Right lobe of liver (tissue), 6 donors: ENCODE measurements at regions not wholly inside any gene's neighbourhood (a gene's known extent, or its start where the extent isn't known, plus 50 kb on each side); places are given as distances from the start of the nearest gene placed in this dataset.

Experiments used
- ATAC-seq, 4 donors: fragments of 200-7000 bp; cut with Tn5 transposase; one replicate each; pipeline ENCODE4 v1.9.1; 2020; ENCODE audit warnings: mild to moderate bottlenecking in 4 of 4, moderate library complexity in 4 of 4
- DNase-seq, 3 donors: peaks; one replicate each; pipeline ENCODE4 v3.0.0-alpha.2; 2020
- H3K27ac ChIP-seq, 3 donors: fragments of 200-600 bp; one replicate each; pipeline ENCODE4 v1.8.0; 2022
- H3K27me3 ChIP-seq, 2 donors: fragments of 200-600 bp; one replicate each; pipeline ENCODE4 v1.8.0; 2022
- H3K36me3 ChIP-seq, 4 donors: fragments of 200-600 bp; sonication (generic) in 1 of 4; one replicate each; pipeline versions ENCODE4 v1.5.1 to v1.8.0; 2017 to 2022; ENCODE audit warnings: control low read depth in 1 of 4
- H3K4me1 ChIP-seq, 4 donors: fragments of 200-600 bp; sonication (generic) in 1 of 4; one replicate each; pipeline versions ENCODE4 v1.5.1 to v1.8.0; 2017 to 2022; ENCODE audit warnings: control low read depth in 1 of 4
- H3K4me3 ChIP-seq, 3 donors: fragments of 200-600 bp; one replicate each; pipeline ENCODE4 v1.8.0; 2022
- H3K9me3 ChIP-seq, 4 donors: fragments of 200-600 bp; sonication (generic) in 1 of 4; one replicate each; pipeline versions ENCODE4 v1.5.1 to v1.8.0; 2017 to 2022; ENCODE audit warnings: control low read depth in 1 of 4
- CTCF ChIP-seq, 4 donors: fragments of 200-600 bp in 3 of 4; fragments of 450-650 bp in 1 of 4; IDR thresholded peaks; one replicate each; pipeline versions ENCODE4 v1.5.1 to v1.8.0; 2016 to 2022; ENCODE audit warnings: antibody characterized with exemption in 4 of 4, mild to moderate bottlenecking in 2 of 4
- POLR2A ChIP-seq: fragments of 450-650 bp; IDR thresholded peaks from one replicate; pipeline ENCODE4 v1.6.1; 2017; ENCODE audit warnings: antibody characterized with exemption, mild to moderate bottlenecking
- WGBS: methylation state at CpG from one replicate; pipeline ENCODE4 v1.1.6; 2018; ENCODE audit warnings: low coverage, low lambda C conversion rate; ENCODE audit not compliant: insufficient coverage; ENCODE audit errors: missing lambda C conversion rate; 5-methylcytosine and 5-hydroxymethylcytosine counted together
- intact Hi-C, 2 donors: fragments of 100-400 bp; cut with DNase I; formaldehyde crosslinking; loops; one replicate each; pipeline versions ENCODE4 v1.11.2 to v1.14.1; 2022
- donor health status: DM: no; HTN: yes; CAD: no.
- donor health status: DM: no; HTN: no; CAD: no.
- donor health status: DM: no; HTN: no; CAD: no.
- donor health status: DM: no; HTN: yes; CAD: no.
- donor health status: DM: no; HTN: yes; CAD: no.

- Histone ChIP-seq H3K36me3 (no peaks in the 10 kb centered on the region), H3K27ac (no peak overlapping the region), H3K4me1 (no peaks in the 10 kb centered on the region), H3K4me3 (no peak overlapping the region), H3K27me3 (no peaks in the 10 kb centered on the region), H3K9me3 (no peaks in the 10 kb centered on the region)
- intact Hi-C loops: no loop called here
- WGBS: 72% methylated on average over 6 of the region's 7 CpGs
- TF ChIP-seq CTCF (IDR thresholded peaks at IDR 0.05) (no peak), POLR2A (no peak)
- DNase-seq (no peak), ATAC-seq (no peak)
Measured at GRCh38 chr2:195493416-195493815, 163.6 kb upstream of the SLC39A10 start.

- no peak for DNase-seq
- Histone ChIP-seq H3K36me3 (no peaks in the 10 kb centered on the region), H3K4me3 (no peak overlapping the region), H3K27ac (no peak overlapping the region), H3K4me1 (no peaks in the 10 kb centered on the region), H3K9me3 (no peaks in the 10 kb centered on the region), H3K27me3 (no peaks in the 10 kb centered on the region)
- intact Hi-C loops: no loop called here
- no peak for ATAC-seq
- no peak for TF ChIP-seq POLR2A
- TF ChIP-seq CTCF (IDR thresholded peaks at IDR 0.05): no peak
- 41% methylated on average over 2 of the region's 2 CpGs for WGBS
Measured at GRCh38 chr2:195490319-195490718, 166.7 kb upstream of the SLC39A10 start.

GRCh38 chr2:195489101-195489500 lies 167.9 kb upstream of the SLC39A10 start:
- no peaks in the 10 kb centered on the region for H3K4me1 ChIP-seq
- intact Hi-C loops: no loop called here
- DNase-seq (no peak), ATAC-seq (no peak)
- no peaks in the 10 kb centered on the region for H3K36me3 ChIP-seq
- H3K27me3 ChIP-seq: no peaks in the 10 kb centered on the region
- H3K9me3 ChIP-seq: no peaks in the 10 kb centered on the region
- no peak overlapping the region for H3K27ac ChIP-seq
- TF ChIP-seq CTCF (IDR thresholded peaks at IDR 0.05) (no peak), POLR2A (no peak)
- H3K4me3 ChIP-seq: no peak overlapping the region
- 83% methylated on average over 1 of the region's 2 CpGs for WGBS

GRCh38 chr2:195488567-195488966 lies 168.5 kb upstream of the SLC39A10 start:
- no peak overlapping the region for H3K4me3 ChIP-seq
- no peak for DNase-seq
- H3K4me1 ChIP-seq: no peaks in the 10 kb centered on the region
- no peaks in the 10 kb centered on the region for H3K36me3 ChIP-seq
- no peak for ATAC-seq
- intact Hi-C loops: no loop called here
- no peak overlapping the region for H3K27ac ChIP-seq
- TF ChIP-seq POLR2A: no peak
- no peak for TF ChIP-seq CTCF (IDR thresholded peaks at IDR 0.05)
- no peaks in the 10 kb centered on the region for H3K9me3 ChIP-seq
- H3K27me3 ChIP-seq: no peaks in the 10 kb centered on the region

- Histone ChIP-seq H3K27me3 (no peaks in the 10 kb centered on the region), H3K4me1 (no peaks in the 10 kb centered on the region), H3K27ac (no peak overlapping the region), H3K4me3 (no peak overlapping the region), H3K9me3 (no peaks in the 10 kb centered on the region), H3K36me3 (no peaks in the 10 kb centered on the region)
- ATAC-seq (peak in 1 of 4 donors; percentile 67), DNase-seq (no peak)
- TF ChIP-seq CTCF (IDR thresholded peaks at IDR 0.05) (no peak), POLR2A (no peak)
- intact Hi-C loops: no loop called here
- 29% methylated on average over 1 of the region's 1 CpG for WGBS
Measured at GRCh38 chr2:195486987-195487644, 169.9 kb upstream of the SLC39A10 start.
